DOHH2 (cell line): ENCODE measurements at regions not wholly inside any gene's neighbourhood (a gene's known extent, or its start where the extent isn't known, plus 50 kb on each side); places are given as distances from the start of the nearest gene placed in this dataset.
"Not testable (repeated sequence)": the region's sequence is repeated elsewhere in the genome, so short reads cannot be mapped to it uniquely, and the experiment has no call there.

Experiments used
- EZH2phosphoT487 ChIP-seq: fragments of 200-600 bp; sonication (generic); IDR thresholded peaks from 2 replicates; pipeline ENCODE4 v1.6.1; 2017; ENCODE audit warnings: borderline replicate concordance, mild to moderate bottlenecking, antibody characterized with exemption, low read length, moderate library complexity, mixed read lengths
- TF ChIP-seq, protein P1 (sequence below): fragments of 200-600 bp; sonication (generic); IDR thresholded peaks from one replicate; pipeline ENCODE4 v1.5.1; 2014; ENCODE audit warnings: antibody characterized with exemption, mild to moderate bottlenecking, low read depth, low read length; ENCODE audit not compliant: poor library complexity, severe bottlenecking

DNA sequence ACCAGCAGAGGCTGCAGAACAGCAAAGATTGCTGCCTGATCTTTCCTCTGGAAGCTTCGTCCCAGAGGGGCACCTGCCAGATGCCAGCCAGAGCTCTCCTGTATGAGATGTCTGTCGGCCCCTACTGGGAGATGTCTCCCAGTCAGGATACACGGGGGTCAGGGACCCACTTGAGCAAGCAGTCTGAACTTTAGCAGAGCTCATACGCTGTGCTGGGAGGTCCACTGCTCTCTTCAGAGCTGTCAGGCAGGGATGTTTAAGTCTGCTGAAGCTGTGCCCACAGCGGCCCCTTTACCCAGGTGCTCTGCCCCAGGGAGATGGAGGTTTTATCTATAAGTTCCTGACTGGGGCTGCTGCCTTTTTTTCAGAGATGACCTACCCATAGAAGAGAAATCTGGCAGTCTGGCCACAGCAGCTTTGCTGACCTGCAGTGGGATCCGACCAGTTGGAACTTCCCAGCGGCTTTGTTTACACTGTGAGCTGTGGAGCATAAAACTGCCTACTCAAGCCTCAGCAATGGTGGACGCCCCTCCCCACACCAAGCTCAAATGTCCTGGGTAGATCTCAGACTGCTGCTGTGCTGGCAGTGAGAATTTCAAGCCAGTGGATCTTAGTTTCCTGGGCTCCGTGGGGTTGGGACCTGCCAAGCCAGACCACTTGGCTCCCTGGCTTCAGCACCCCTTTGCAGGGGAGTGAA is 613.9 kb downstream of the HTR1B start:
- TF ChIP-seq, protein P1, sequence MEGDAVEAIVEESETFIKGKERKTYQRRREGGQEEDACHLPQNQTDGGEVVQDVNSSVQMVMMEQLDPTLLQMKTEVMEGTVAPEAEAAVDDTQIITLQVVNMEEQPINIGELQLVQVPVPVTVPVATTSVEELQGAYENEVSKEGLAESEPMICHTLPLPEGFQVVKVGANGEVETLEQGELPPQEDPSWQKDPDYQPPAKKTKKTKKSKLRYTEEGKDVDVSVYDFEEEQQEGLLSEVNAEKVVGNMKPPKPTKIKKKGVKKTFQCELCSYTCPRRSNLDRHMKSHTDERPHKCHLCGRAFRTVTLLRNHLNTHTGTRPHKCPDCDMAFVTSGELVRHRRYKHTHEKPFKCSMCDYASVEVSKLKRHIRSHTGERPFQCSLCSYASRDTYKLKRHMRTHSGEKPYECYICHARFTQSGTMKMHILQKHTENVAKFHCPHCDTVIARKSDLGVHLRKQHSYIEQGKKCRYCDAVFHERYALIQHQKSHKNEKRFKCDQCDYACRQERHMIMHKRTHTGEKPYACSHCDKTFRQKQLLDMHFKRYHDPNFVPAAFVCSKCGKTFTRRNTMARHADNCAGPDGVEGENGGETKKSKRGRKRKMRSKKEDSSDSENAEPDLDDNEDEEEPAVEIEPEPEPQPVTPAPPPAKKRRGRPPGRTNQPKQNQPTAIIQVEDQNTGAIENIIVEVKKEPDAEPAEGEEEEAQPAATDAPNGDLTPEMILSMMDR = not testable (repeated sequence)
- TF ChIP-seq EZH2phosphoT487 = not testable (repeated sequence)
